Glutamatergic neuron (in vitro differentiated cells): ENCODE measurements at regions not wholly inside any gene's neighbourhood (a gene's known extent, or its start where the extent isn't known, plus 50 kb on each side); places are given as distances from the start of the nearest gene placed in this dataset.

Source experiments
- DNase-seq: peaks from one replicate; pipeline ENCODE4 v3.0.0; 2022
- H3K27ac Mint-ChIP-seq: one replicate; pipeline ENCODE4 v1.8.0; 2020; ENCODE audit warnings: mild to moderate bottlenecking, mixed read lengths, inconsistent platforms; ENCODE audit not compliant: unreplicated experiment
- H3K27me3 Mint-ChIP-seq: one replicate; pipeline ENCODE4 v1.8.0; 2020; ENCODE audit warnings: mild to moderate bottlenecking, moderate library complexity, mixed read lengths, inconsistent platforms; ENCODE audit not compliant: unreplicated experiment
- H3K36me3 Mint-ChIP-seq: one replicate; pipeline ENCODE4 v1.8.0; 2020; ENCODE audit warnings: mild to moderate bottlenecking, mixed read lengths, inconsistent platforms; ENCODE audit not compliant: unreplicated experiment
- H3K4me1 Mint-ChIP-seq: one replicate; pipeline ENCODE4 v1.8.0; 2020; ENCODE audit warnings: mild to moderate bottlenecking, low read depth, mixed read lengths, inconsistent platforms; ENCODE audit not compliant: unreplicated experiment
- H3K4me3 Mint-ChIP-seq: one replicate; pipeline ENCODE4 v1.8.0; 2020; ENCODE audit warnings: mild to moderate bottlenecking, mixed read lengths, inconsistent platforms; ENCODE audit not compliant: unreplicated experiment
- H3K9me3 Mint-ChIP-seq: one replicate; pipeline ENCODE4 v1.8.0; 2020; ENCODE audit warnings: mild to moderate bottlenecking, moderate library complexity, mixed read lengths, inconsistent platforms; ENCODE audit not compliant: unreplicated experiment
- CTCF ChIP-seq: fragments of 200-600 bp; sonication (generic); IDR thresholded peaks from one replicate; pipeline ENCODE4 v1.5.0; 2021; ENCODE audit not compliant: partially characterized antibody, unreplicated experiment

- Mint-ChIP-seq H3K27ac (no peak overlapping the region), H3K4me3 (no peak overlapping the region), H3K36me3 (no peaks in the 10 kb centered on the region), H3K9me3 (peaks cover 1% of the 10 kb centered on the region), H3K4me1 (peaks cover 3% of the 10 kb centered on the region), H3K27me3 (peaks cover 2% of the 10 kb centered on the region)
- no peak for DNase-seq
- no peak for TF ChIP-seq CTCF
Measured at GRCh38 chr10:117944676-117945447, 101.9 kb downstream of the RAB11FIP2 start.

GRCh38 chr10:117945651-117946050, 101.1 kb downstream of the RAB11FIP2 start:
- Mint-ChIP-seq H3K4me1 (peaks cover 3% of the 10 kb centered on the region), H3K27me3 (peaks cover 2% of the 10 kb centered on the region), H3K36me3 (no peaks in the 10 kb centered on the region), H3K9me3 (peaks cover 1% of the 10 kb centered on the region), H3K27ac (no peak overlapping the region), H3K4me3 (no peak overlapping the region)
- no peak for DNase-seq
- no peak for TF ChIP-seq CTCF

- H3K9me3 Mint-ChIP-seq, result peaks cover 1% of the 10 kb centered on the region
Measured at GRCh38 chr10:117946525-117947070, 100.1 kb downstream of the RAB11FIP2 start.

GRCh38 chr10:117948493-117948892, 98.2 kb downstream of the RAB11FIP2 start:
- Mint-ChIP-seq H3K4me3 (no peak overlapping the region), H3K4me1 (no peaks in the 10 kb centered on the region), H3K36me3 (no peaks in the 10 kb centered on the region), H3K27me3 (peaks cover 4% of the 10 kb centered on the region), H3K27ac (no peak overlapping the region), H3K9me3 (peaks cover 1% of the 10 kb centered on the region)
- no peak for DNase-seq
- TF ChIP-seq CTCF, result no peak

More at GRCh38 chr10:117946525-117947070, 100.1 kb downstream of the RAB11FIP2 start:
- no peak overlapping the region for H3K4me3 Mint-ChIP-seq
- no peak for TF ChIP-seq CTCF
- DNase-seq, result no peak
- peaks cover 2% of the 10 kb centered on the region for H3K27me3 Mint-ChIP-seq
- H3K27ac Mint-ChIP-seq, result no peak overlapping the region
- no peaks in the 10 kb centered on the region for H3K36me3 Mint-ChIP-seq
- peaks cover 3% of the 10 kb centered on the region for H3K4me1 Mint-ChIP-seq

- H3K27me3 Mint-ChIP-seq, result peaks cover 2% of the 10 kb centered on the region
- no peaks in the 10 kb centered on the region for H3K4me1 Mint-ChIP-seq
- no peak overlapping the region for H3K4me3 Mint-ChIP-seq
- no peak overlapping the region for H3K27ac Mint-ChIP-seq
- H3K36me3 Mint-ChIP-seq, result no peaks in the 10 kb centered on the region
- DNase-seq, result no peak
- no peak for TF ChIP-seq CTCF
- no peaks in the 10 kb centered on the region for H3K9me3 Mint-ChIP-seq
Measured at GRCh38 chr10:117950408-117950807, 96.3 kb downstream of the RAB11FIP2 start.
